Stomach (tissue), 4 donors: ENCODE measurements at regions not wholly inside any gene's neighbourhood (a gene's known extent, or its start where the extent isn't known, plus 50 kb on each side); places are given as distances from the start of the nearest gene placed in this dataset.

ENCODE experiments used
- CTCF ChIP-seq, 7 experiments: fragments of 450-650 bp in 4 of 7; fragments of 200-600 bp in 3 of 7; sonication (generic) in 3 of 7; IDR thresholded peaks; one replicate each; pipeline ENCODE4 v1.5.1; 2016 to 2019; ENCODE audit warnings: antibody characterized with exemption in 7 of 7, control low read depth in 2 of 7, mild to moderate bottlenecking in 1 of 7
- EP300 ChIP-seq: sonication (generic); formaldehyde crosslinking; IDR thresholded peaks from one replicate; pipeline ENCODE4 v1.6.1; 2017; ENCODE audit warnings: antibody characterized with exemption
- POLR2A ChIP-seq, 4 donors: fragments of 450-650 bp; IDR thresholded peaks; one replicate each; pipeline ENCODE4 v1.6.1; 2016; ENCODE audit warnings: antibody characterized with exemption in 4 of 4, control low read depth in 2 of 4, mild to moderate bottlenecking in 1 of 4, moderate library complexity in 1 of 4
- POLR2AphosphoS5 ChIP-seq, 3 donors: sonication (generic); formaldehyde crosslinking; IDR thresholded peaks; one replicate each; pipeline ENCODE4 v1.6.1; 2016; ENCODE audit warnings: antibody characterized with exemption in 3 of 3

GRCh38 chrX:25166145-25166544 lies 150.4 kb upstream of the ARX start:
- TF ChIP-seq CTCF (IDR thresholded peaks at IDR 0.05) (no peak), EP300 (no peak), POLR2A (IDR thresholded peaks at IDR 0.05) (no peak), POLR2AphosphoS5 (IDR thresholded peaks at IDR 0.05) (no peak)
